ENCODE measurements at regions not wholly inside any gene's neighbourhood (a gene's known extent, or its start where the extent isn't known, plus 50 kb on each side); places are given as distances from the start of the nearest gene placed in this dataset.
"Not testable (repeated sequence)": the region's sequence is repeated elsewhere in the genome, so short reads cannot be mapped to it uniquely, and the experiment has no call there.

DNA sequence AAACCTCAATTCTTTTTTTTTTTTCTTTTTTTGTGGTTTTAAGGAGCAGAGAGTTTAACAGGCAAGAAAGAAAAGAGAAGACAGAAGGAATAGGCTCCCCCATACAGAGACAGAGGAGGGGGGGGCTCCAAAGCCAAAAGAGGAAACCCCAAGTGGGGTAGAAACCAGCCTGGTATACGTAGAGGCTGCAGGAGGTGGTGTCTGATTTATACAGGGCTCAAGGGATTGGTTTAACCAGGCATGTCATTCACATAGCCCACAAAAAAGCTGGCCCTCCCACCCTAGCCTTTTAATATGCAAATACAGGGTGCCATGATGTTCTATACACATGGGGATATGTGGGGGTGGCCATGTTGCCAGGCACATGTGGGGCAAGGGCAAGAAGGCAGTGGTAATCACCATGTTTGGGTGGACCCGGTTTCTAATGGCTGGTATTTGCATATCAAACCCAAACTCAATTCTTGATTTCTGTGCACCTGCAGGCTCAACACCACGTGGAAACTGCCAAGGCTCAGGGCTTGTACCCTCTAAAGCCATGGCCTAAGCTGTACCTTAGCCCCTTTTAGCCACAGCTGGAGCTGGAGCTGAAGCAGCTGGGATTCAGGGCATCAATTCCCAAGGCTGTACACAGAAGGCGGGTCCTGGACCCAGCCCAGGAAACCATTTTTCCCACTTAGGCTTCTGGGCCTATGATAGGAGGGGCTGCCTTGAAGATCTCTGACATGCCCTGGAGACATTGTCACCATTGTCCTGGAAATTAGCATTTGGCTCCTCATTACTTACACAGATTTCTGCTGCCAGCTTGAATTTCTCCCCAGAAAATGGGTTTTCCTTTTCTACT lies 170.3 kb downstream of the MAIP1 start:
- Histone ChIP-seq H3K4me2 (ENCODE audit: low read length) (no peak overlapping the region), H3K27ac (ENCODE audit: low read depth, low read length, poor library complexity, severe bottlenecking) (no peak overlapping the region), H3K4me1 (ENCODE audit: insufficient read depth, low read length, poor library complexity, severe bottlenecking) (no peaks in the 10 kb centered on the region), H2AFZ (ENCODE audit: low read length) (no peak overlapping the region), H3K36me3 (ENCODE audit: insufficient read depth, low read length) (no peaks in the 10 kb centered on the region), H3K9me3 (ENCODE audit: low read length) (no peaks in the 10 kb centered on the region), H3K9me2 (ENCODE audit: insufficient read depth, low read length) (no peaks in the 10 kb centered on the region), H3K79me2 (ENCODE audit: insufficient read depth, low read depth, low read length) (no peaks in the 10 kb centered on the region), H3K4me3 (ENCODE audit: low read depth, low read length, poor library complexity, severe bottlenecking) (no peak overlapping the region), H4K20me1 (ENCODE audit: insufficient read depth, low read length) (no peaks in the 10 kb centered on the region)
- intact Hi-C loops (cut with micrococcal nuclease; ENCODE audit: unreplicated experiment): no loop called here
- no peak for TF ChIP-seq EZH2phosphoT487 (IDR thresholded peaks at IDR 0.05; ENCODE audit: borderline replicate concordance, low read depth, low read length)
- TF ChIP-seq, protein P1, sequence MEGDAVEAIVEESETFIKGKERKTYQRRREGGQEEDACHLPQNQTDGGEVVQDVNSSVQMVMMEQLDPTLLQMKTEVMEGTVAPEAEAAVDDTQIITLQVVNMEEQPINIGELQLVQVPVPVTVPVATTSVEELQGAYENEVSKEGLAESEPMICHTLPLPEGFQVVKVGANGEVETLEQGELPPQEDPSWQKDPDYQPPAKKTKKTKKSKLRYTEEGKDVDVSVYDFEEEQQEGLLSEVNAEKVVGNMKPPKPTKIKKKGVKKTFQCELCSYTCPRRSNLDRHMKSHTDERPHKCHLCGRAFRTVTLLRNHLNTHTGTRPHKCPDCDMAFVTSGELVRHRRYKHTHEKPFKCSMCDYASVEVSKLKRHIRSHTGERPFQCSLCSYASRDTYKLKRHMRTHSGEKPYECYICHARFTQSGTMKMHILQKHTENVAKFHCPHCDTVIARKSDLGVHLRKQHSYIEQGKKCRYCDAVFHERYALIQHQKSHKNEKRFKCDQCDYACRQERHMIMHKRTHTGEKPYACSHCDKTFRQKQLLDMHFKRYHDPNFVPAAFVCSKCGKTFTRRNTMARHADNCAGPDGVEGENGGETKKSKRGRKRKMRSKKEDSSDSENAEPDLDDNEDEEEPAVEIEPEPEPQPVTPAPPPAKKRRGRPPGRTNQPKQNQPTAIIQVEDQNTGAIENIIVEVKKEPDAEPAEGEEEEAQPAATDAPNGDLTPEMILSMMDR (conservative IDR thresholded peaks at IDR 0.05; ENCODE audit: low read length): no peak
- DNase-seq (ENCODE audit: low spot score): no peak
- ChIA-PET POLR2A (no interaction called here), CTCF (ENCODE audit: unreplicated experiment) (no interaction called here)
- no TSS peak for BruUV-seq (replicated peaks)

DNA sequence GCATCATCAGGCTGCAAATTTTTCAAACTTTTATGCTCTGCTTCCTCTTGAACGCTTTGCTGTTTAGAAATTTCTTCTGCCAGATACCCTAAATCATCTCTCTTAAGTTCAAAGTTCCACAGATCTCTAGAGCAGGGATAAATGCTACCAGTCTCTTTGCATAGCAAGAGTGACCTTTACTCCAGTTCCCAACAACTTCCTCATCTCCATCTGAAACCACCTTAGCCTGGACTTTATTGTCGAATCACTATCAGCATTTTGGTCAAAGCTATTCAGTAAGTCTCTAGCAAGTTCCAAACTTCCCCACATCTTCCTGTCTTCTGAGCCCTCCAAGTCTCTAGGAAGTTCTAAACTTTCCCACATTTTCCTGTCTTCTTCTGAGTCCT lies 170.9 kb downstream of the MAIP1 start:
- H4K20me1 ChIP-seq (ENCODE audit: insufficient read depth, low read length); DNase-seq (ENCODE audit: low spot score); H3K79me2 ChIP-seq (ENCODE audit: insufficient read depth, low read depth, low read length); H3K4me2 ChIP-seq (ENCODE audit: low read length); CTCF ChIA-PET (ENCODE audit: unreplicated experiment); H3K9me3 ChIP-seq (ENCODE audit: low read length); intact Hi-C loops (cut with micrococcal nuclease; ENCODE audit: unreplicated experiment); H3K36me3 ChIP-seq (ENCODE audit: insufficient read depth, low read length); H3K4me3 ChIP-seq (ENCODE audit: low read depth, low read length, poor library complexity, severe bottlenecking); H3K4me1 ChIP-seq (ENCODE audit: insufficient read depth, low read length, poor library complexity, severe bottlenecking); BruUV-seq (replicated peaks); H2AFZ ChIP-seq (ENCODE audit: low read length); H3K27ac ChIP-seq (ENCODE audit: low read depth, low read length, poor library complexity, severe bottlenecking); H3K9me2 ChIP-seq (ENCODE audit: insufficient read depth, low read length): not testable (repeated sequence)
- POLR2A ChIA-PET: interaction anchor here (0.7 kb wide), 1 partner anchor 594 kb away, joined by 3 read pairs; no protein-coding TSS in a partner anchor

DNA sequence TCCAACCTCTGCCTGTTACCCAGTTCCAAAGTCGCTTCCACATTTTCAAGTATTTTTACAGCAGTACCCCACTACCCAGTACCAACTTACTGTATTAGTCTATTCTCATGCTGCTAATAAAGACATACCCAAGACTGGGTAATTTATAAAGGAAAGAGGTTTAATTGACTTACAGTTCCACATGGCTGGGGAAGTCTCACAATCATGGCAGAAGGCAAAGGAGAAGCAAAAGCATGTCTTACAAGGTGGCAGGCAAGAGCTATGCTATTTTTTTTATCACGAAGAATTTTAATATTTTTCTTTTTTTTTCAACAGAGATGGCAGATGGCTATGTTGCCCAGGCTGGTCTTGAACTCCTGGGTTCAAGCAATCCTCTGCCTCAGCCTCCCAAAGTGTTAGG lies 171.3 kb downstream of the MAIP1 start:
- BruUV-seq (replicated peaks); intact Hi-C loops (cut with micrococcal nuclease; ENCODE audit: unreplicated experiment); H4K20me1 ChIP-seq (ENCODE audit: insufficient read depth, low read length); H3K9me3 ChIP-seq (ENCODE audit: low read length); H3K4me3 ChIP-seq (ENCODE audit: low read depth, low read length, poor library complexity, severe bottlenecking); H2AFZ ChIP-seq (ENCODE audit: low read length); H3K9me2 ChIP-seq (ENCODE audit: insufficient read depth, low read length); H3K4me1 ChIP-seq (ENCODE audit: insufficient read depth, low read length, poor library complexity, severe bottlenecking); H3K27ac ChIP-seq (ENCODE audit: low read depth, low read length, poor library complexity, severe bottlenecking); DNase-seq (ENCODE audit: low spot score); H3K4me2 ChIP-seq (ENCODE audit: low read length); H3K79me2 ChIP-seq (ENCODE audit: insufficient read depth, low read depth, low read length); CTCF ChIA-PET (ENCODE audit: unreplicated experiment); H3K36me3 ChIP-seq (ENCODE audit: insufficient read depth, low read length): not testable (repeated sequence)
- POLR2A ChIA-PET: interaction anchor here (0.7 kb wide), 1 partner anchor 594 kb away, joined by 3 read pairs; no protein-coding TSS in a partner anchor

Measured in OCI-LY7 (cell line).